ENCODE measurements at regions not wholly inside any gene's neighbourhood (a gene's known extent, or its start where the extent isn't known, plus 50 kb on each side); places are given as distances from the start of the nearest gene placed in this dataset.
A peak's percentile ranks its signal among the peaks of the same experiment; 100 is the strongest.

- Histone ChIP-seq H3K27me3 (replicated peaks; ENCODE audit: control insufficient read depth, insufficient read depth, low read length) (no peaks in the 10 kb centered on the region), H3K36me3 (ENCODE audit: control insufficient read depth, insufficient read depth, low read length, severe bottlenecking) (no peaks in the 10 kb centered on the region), H3K4me3 (ENCODE audit: low read length) (peak overlapping the region; percentile 52), H3K9ac (ENCODE audit: low read length) (peak overlapping the region; percentile 17), H3K4me1 (ENCODE audit: control insufficient read depth, insufficient read depth, low read length) (peaks cover 10% of the 10 kb centered on the region), H3K9me3 (ENCODE audit: control insufficient read depth, low read length) (no peaks in the 10 kb centered on the region)
- DNase-seq (ENCODE audit: low read depth): peak; percentile 36
These were observed 266.6 kb upstream of the GNAI1 start for GRCh38 chr7:79868010-79868409.

GRCh38 chr7:79862447-79863210 lies 272.0 kb upstream of the GNAI1 start:
- no peaks in the 10 kb centered on the region for H3K4me1 ChIP-seq (ENCODE audit: control insufficient read depth, insufficient read depth, low read length)
- H3K9me3 ChIP-seq (ENCODE audit: control insufficient read depth, low read length): no peaks in the 10 kb centered on the region
- no peaks in the 10 kb centered on the region for H3K36me3 ChIP-seq (ENCODE audit: control insufficient read depth, insufficient read depth, low read length, severe bottlenecking)
- DNase-seq (ENCODE audit: low read depth): no peak
- H3K27me3 ChIP-seq (replicated peaks; ENCODE audit: control insufficient read depth, insufficient read depth, low read length): no peaks in the 10 kb centered on the region
- no peak overlapping the region for H3K9ac ChIP-seq (ENCODE audit: low read length)
- no peak overlapping the region for H3K4me3 ChIP-seq (ENCODE audit: low read length)

GRCh38 chr7:79855172-79855571 lies 279.5 kb upstream of the GNAI1 start:
- no peaks in the 10 kb centered on the region for H3K27me3 ChIP-seq (replicated peaks; ENCODE audit: control insufficient read depth, insufficient read depth, low read length)
- peak overlapping the region; percentile 24 for H3K9ac ChIP-seq (ENCODE audit: low read length)
- H3K4me1 ChIP-seq (ENCODE audit: control insufficient read depth, insufficient read depth, low read length): peaks cover 26% of the 10 kb centered on the region
- no peaks in the 10 kb centered on the region for H3K36me3 ChIP-seq (ENCODE audit: control insufficient read depth, insufficient read depth, low read length, severe bottlenecking)
- DNase-seq (ENCODE audit: low read depth): peak; percentile 55
- no peaks in the 10 kb centered on the region for H3K9me3 ChIP-seq (ENCODE audit: control insufficient read depth, low read length)
- H3K4me3 ChIP-seq (ENCODE audit: low read length): peak overlapping the region; percentile 55

GRCh38 chr7:79854621-79855020 lies 280.0 kb upstream of the GNAI1 start:
- Histone ChIP-seq H3K9me3 (ENCODE audit: control insufficient read depth, low read length) (no peaks in the 10 kb centered on the region), H3K27me3 (replicated peaks; ENCODE audit: control insufficient read depth, insufficient read depth, low read length) (no peaks in the 10 kb centered on the region), H3K9ac (ENCODE audit: low read length) (peak overlapping the region; percentile 24), H3K36me3 (ENCODE audit: control insufficient read depth, insufficient read depth, low read length, severe bottlenecking) (no peaks in the 10 kb centered on the region), H3K4me1 (ENCODE audit: control insufficient read depth, insufficient read depth, low read length) (peaks cover 26% of the 10 kb centered on the region), H3K4me3 (ENCODE audit: low read length) (peak overlapping the region; percentile 55)
- DNase-seq (ENCODE audit: low read depth): peak; percentile 82

GRCh38 chr7:79837915-79838314 lies 296.7 kb upstream of the GNAI1 start:
- DNase-seq (ENCODE audit: low read depth): peak; percentile 19

GRCh38 chr7:79833616-79834015 lies 301.0 kb upstream of the GNAI1 start:
- Histone ChIP-seq H3K36me3 (ENCODE audit: control insufficient read depth, insufficient read depth, low read length, severe bottlenecking) (no peaks in the 10 kb centered on the region), H3K4me1 (ENCODE audit: control insufficient read depth, insufficient read depth, low read length) (no peaks in the 10 kb centered on the region), H3K4me3 (ENCODE audit: low read length) (no peak overlapping the region), H3K27me3 (replicated peaks; ENCODE audit: control insufficient read depth, insufficient read depth, low read length) (no peaks in the 10 kb centered on the region), H3K9me3 (ENCODE audit: control insufficient read depth, low read length) (peaks cover 4% of the 10 kb centered on the region), H3K9ac (ENCODE audit: low read length) (no peak overlapping the region)
- no peak for DNase-seq (ENCODE audit: low read depth)

More at GRCh38 chr7:79837915-79838314, 296.7 kb upstream of the GNAI1 start:
- no peaks in the 10 kb centered on the region for H3K36me3 ChIP-seq (ENCODE audit: control insufficient read depth, insufficient read depth, low read length, severe bottlenecking)
- no peak overlapping the region for H3K9ac ChIP-seq (ENCODE audit: low read length)
- H3K27me3 ChIP-seq (replicated peaks; ENCODE audit: control insufficient read depth, insufficient read depth, low read length): no peaks in the 10 kb centered on the region
- peaks cover 4% of the 10 kb centered on the region for H3K9me3 ChIP-seq (ENCODE audit: control insufficient read depth, low read length)
- H3K4me1 ChIP-seq (ENCODE audit: control insufficient read depth, insufficient read depth, low read length): no peaks in the 10 kb centered on the region
- no peak overlapping the region for H3K4me3 ChIP-seq (ENCODE audit: low read length)

GRCh38 chr7:79828866-79829265 lies 305.8 kb upstream of the GNAI1 start:
- Histone ChIP-seq H3K9me3 (ENCODE audit: control insufficient read depth, low read length) (no peaks in the 10 kb centered on the region), H3K4me3 (ENCODE audit: low read length) (no peak overlapping the region), H3K4me1 (ENCODE audit: control insufficient read depth, insufficient read depth, low read length) (no peaks in the 10 kb centered on the region), H3K9ac (ENCODE audit: low read length) (no peak overlapping the region), H3K36me3 (ENCODE audit: control insufficient read depth, insufficient read depth, low read length, severe bottlenecking) (no peaks in the 10 kb centered on the region), H3K27me3 (replicated peaks; ENCODE audit: control insufficient read depth, insufficient read depth, low read length) (no peaks in the 10 kb centered on the region)
- DNase-seq (ENCODE audit: low read depth): peak; percentile 42

- H3K4me1 ChIP-seq (ENCODE audit: control insufficient read depth, insufficient read depth, low read length): peaks cover 6% of the 10 kb centered on the region
- H3K4me3 ChIP-seq (ENCODE audit: low read length): no peak overlapping the region
- no peaks in the 10 kb centered on the region for H3K27me3 ChIP-seq (replicated peaks; ENCODE audit: control insufficient read depth, insufficient read depth, low read length)
- no peaks in the 10 kb centered on the region for H3K9me3 ChIP-seq (ENCODE audit: control insufficient read depth, low read length)
- H3K9ac ChIP-seq (ENCODE audit: low read length): no peak overlapping the region
- H3K36me3 ChIP-seq (ENCODE audit: control insufficient read depth, insufficient read depth, low read length, severe bottlenecking): no peaks in the 10 kb centered on the region
- peak; percentile 44 for DNase-seq (ENCODE audit: low read depth)
These were observed 311.2 kb upstream of the GNAI1 start for GRCh38 chr7:79823246-79823951.

GRCh38 chr7:79822620-79823240 lies 311.9 kb upstream of the GNAI1 start:
- Histone ChIP-seq H3K4me3 (ENCODE audit: low read length) (no peak overlapping the region), H3K36me3 (ENCODE audit: control insufficient read depth, insufficient read depth, low read length, severe bottlenecking) (no peaks in the 10 kb centered on the region), H3K9ac (ENCODE audit: low read length) (no peak overlapping the region), H3K4me1 (ENCODE audit: control insufficient read depth, insufficient read depth, low read length) (peaks cover 6% of the 10 kb centered on the region), H3K9me3 (ENCODE audit: control insufficient read depth, low read length) (no peaks in the 10 kb centered on the region), H3K27me3 (replicated peaks; ENCODE audit: control insufficient read depth, insufficient read depth, low read length) (no peaks in the 10 kb centered on the region)
- DNase-seq (ENCODE audit: low read depth): peak; percentile 16

- DNase-seq (ENCODE audit: low read depth): no peak
- Histone ChIP-seq H3K9me3 (ENCODE audit: control insufficient read depth, low read length) (no peaks in the 10 kb centered on the region), H3K4me3 (ENCODE audit: low read length) (peak overlapping the region; percentile 73), H3K4me1 (ENCODE audit: control insufficient read depth, insufficient read depth, low read length) (peaks cover 6% of the 10 kb centered on the region), H3K27me3 (replicated peaks; ENCODE audit: control insufficient read depth, insufficient read depth, low read length) (no peaks in the 10 kb centered on the region), H3K36me3 (ENCODE audit: control insufficient read depth, insufficient read depth, low read length, severe bottlenecking) (no peaks in the 10 kb centered on the region), H3K9ac (ENCODE audit: low read length) (no peak overlapping the region)
These were observed 314.2 kb upstream of the GNAI1 start for GRCh38 chr7:79820387-79820786.

GRCh38 chr7:79810916-79811315 lies 323.7 kb upstream of the GNAI1 start:
- peaks cover 7% of the 10 kb centered on the region for H3K4me1 ChIP-seq (ENCODE audit: control insufficient read depth, insufficient read depth, low read length)
- DNase-seq (ENCODE audit: low read depth): peak; percentile 12
- H3K4me3 ChIP-seq (ENCODE audit: low read length): peak overlapping the region; percentile 59
- no peaks in the 10 kb centered on the region for H3K36me3 ChIP-seq (ENCODE audit: control insufficient read depth, insufficient read depth, low read length, severe bottlenecking)
- H3K9me3 ChIP-seq (ENCODE audit: control insufficient read depth, low read length): no peaks in the 10 kb centered on the region
- H3K9ac ChIP-seq (ENCODE audit: low read length): no peak overlapping the region
- H3K27me3 ChIP-seq (replicated peaks; ENCODE audit: control insufficient read depth, insufficient read depth, low read length): no peaks in the 10 kb centered on the region
